ENCODE measurements at regions not wholly inside any gene's neighbourhood (a gene's known extent, or its start where the extent isn't known, plus 50 kb on each side); places are given as distances from the start of the nearest gene placed in this dataset.

- TF ChIP-seq CTCF (IDR thresholded peaks at IDR 0.05 in 2 of 3, conservative IDR thresholded peaks at IDR 0.05 in 1 of 3; ENCODE audit: control insufficient read depth in 2 of 3, extremely low read depth in 1 of 3, insufficient read depth in 1 of 3, low read depth in 3 of 3, low read length in 3 of 3) (no peak), HCFC1 (IDR thresholded peaks at IDR 0.05; ENCODE audit: low read length) (no peak), SIN3A (IDR thresholded peaks at IDR 0.05; ENCODE audit: low read depth, low read length) (no peak), CHD1 (IDR thresholded peaks at IDR 0.05; ENCODE audit: low read depth, low read length) (no peak), FOS (IDR thresholded peaks at IDR 0.05; ENCODE audit: borderline replicate concordance, extremely low read depth, insufficient read length) (no peak), ATF7 (IDR thresholded peaks at IDR 0.05; ENCODE audit: low read depth) (no peak), MTA3 (IDR thresholded peaks at IDR 0.05; ENCODE audit: borderline replicate concordance, low read length) (no peak), EZH2 (IDR thresholded peaks at IDR 0.05; ENCODE audit: borderline replicate concordance, control insufficient read depth, low read depth, low read length) (no peak), MEF2A (IDR thresholded peaks at IDR 0.05; ENCODE audit: insufficient read depth, low read depth, low read length) (no peak), ZNF274 (IDR thresholded peaks at IDR 0.05; ENCODE audit: insufficient read depth, insufficient read length) (no peak), KLF5 (IDR thresholded peaks at IDR 0.05; ENCODE audit: partially characterized antibody) (no peak), USF1 (IDR thresholded peaks at IDR 0.05; ENCODE audit: borderline replicate concordance, extremely low read length, insufficient read depth, low read depth, low read length) (no peak), EP300 (IDR thresholded peaks at IDR 0.05; ENCODE audit: borderline replicate concordance in 1 of 2, control insufficient read depth in 1 of 2, low read depth in 2 of 2, low read length in 2 of 2) (no peak)
Observed at GRCh38 chr1:193767886-193768285, 581.5 kb upstream of the B3GALT2 start.
